ENCODE measurements at regions not wholly inside any gene's neighbourhood (a gene's known extent, or its start where the extent isn't known, plus 50 kb on each side); places are given as distances from the start of the nearest gene placed in this dataset.

- Histone ChIP-seq H3K4me3 (replicated peaks in 1 of 3; ENCODE audit: insufficient read depth in 1 of 3, low read depth in 2 of 3, low read length in 3 of 3) (no peak overlapping the region), H3K9ac (ENCODE audit: insufficient read depth, low read depth, low read length) (no peak overlapping the region), H3K79me2 (ENCODE audit: insufficient read depth, low read length) (no peaks in the 10 kb centered on the region), H3K9me3 (ENCODE audit: low read length) (peaks cover 6% of the 10 kb centered on the region; the same call in 1 of the 2 replicates), H3K27me3 (ENCODE audit: control insufficient read depth in 1 of 2, insufficient read depth in 2 of 2, low read length in 2 of 2) (peaks cover 0 to 34% of the 10 kb centered on the region in 2 experiments; a peak in 4 of 5 replicates), H4K20me1 (ENCODE audit: insufficient read depth, low read length) (no peaks in the 10 kb centered on the region), H2AFZ (ENCODE audit: low read length) (no peak overlapping the region), H3K36me3 (replicated peaks in 1 of 2; ENCODE audit: control insufficient read depth in 1 of 2, insufficient read depth in 2 of 2, low read length in 2 of 2) (no peaks in the 10 kb centered on the region), H3K4me1 (ENCODE audit: insufficient read depth, low read length) (no peaks in the 10 kb centered on the region), H3K4me2 (ENCODE audit: low read depth, low read length) (no peak overlapping the region), H3K27ac (ENCODE audit: extremely low read length, insufficient read depth, low read length) (no peak overlapping the region)
- POLR2A ChIA-PET, result no interaction called here
- FAIRE-seq, result no peak
- in situ Hi-C loops (cut with HindIII; ENCODE audit: extremely low pct_ligation_motif_present, low pct_unique_long_range_greater_than_20kb) (no loop called here), intact Hi-C loops (cut with micrococcal nuclease; ENCODE audit: unreplicated experiment) (no loop called here)
- WGBS (ENCODE audit: low lambda C conversion rate), result 7% methylated on average over 8 of the region's 13 CpGs
- no peak for DNase-seq (ENCODE audit: low spot score)
- BruUV-seq (replicated peaks), result no TSS peak
- ATAC-seq, result no peak
- TF ChIP-seq ZNF24 (IDR thresholded peaks at IDR 0.05), result no peak
- TF ChIP-seq CTCF (CRISPR knock-in tag; IDR thresholded peaks at IDR 0.05), result no peak
- TF ChIP-seq POGK (CRISPR knock-in tag; conservative IDR thresholded peaks at IDR 0.05), result no peak
- TF ChIP-seq NFIB (CRISPR knock-in tag; IDR thresholded peaks at IDR 0.05; ENCODE audit: borderline replicate concordance), result no peak
- TF ChIP-seq ZNF431 (CRISPR knock-in tag; IDR thresholded peaks at IDR 0.05; ENCODE audit: borderline replicate concordance, low read depth), result no peak
- TF ChIP-seq GZF1 (CRISPR knock-in tag; IDR thresholded peaks at IDR 0.05), result no peak
- no peak for TF ChIP-seq KAT7 (CRISPR knock-in tag; IDR thresholded peaks at IDR 0.05; ENCODE audit: borderline replicate concordance)
- CTCF ChIA-PET (ENCODE audit: low intra/inter-chr PET ratio, low total read pairs), result no interaction called here
Observed at GRCh38 chr22:48320048-48320682, 1507.5 kb downstream of the BRD1 start.

All from HepG2 (cell line).